C4-2B (cell line): ENCODE measurements at regions not wholly inside any gene's neighbourhood (a gene's known extent, or its start where the extent isn't known, plus 50 kb on each side); places are given as distances from the start of the nearest gene placed in this dataset.
A peak's percentile ranks its signal among the peaks of the same experiment; 100 is the strongest.

Source experiments
- H3K27ac ChIP-seq: fragments of 450-650 bp; 2 replicates; pipeline ENCODE4 v1.5.1; 2017
- ZFX ChIP-seq: fragments of 450-650 bp; IDR thresholded peaks from 2 replicates; pipeline ENCODE4 v1.6.1; 2017
- TF ChIP-seq, protein P1 (sequence below): fragments of 450-650 bp; conservative IDR thresholded peaks from 2 replicates; pipeline ENCODE4 v1.5.1; 2017; ENCODE audit warnings: mild to moderate bottlenecking

DNA sequence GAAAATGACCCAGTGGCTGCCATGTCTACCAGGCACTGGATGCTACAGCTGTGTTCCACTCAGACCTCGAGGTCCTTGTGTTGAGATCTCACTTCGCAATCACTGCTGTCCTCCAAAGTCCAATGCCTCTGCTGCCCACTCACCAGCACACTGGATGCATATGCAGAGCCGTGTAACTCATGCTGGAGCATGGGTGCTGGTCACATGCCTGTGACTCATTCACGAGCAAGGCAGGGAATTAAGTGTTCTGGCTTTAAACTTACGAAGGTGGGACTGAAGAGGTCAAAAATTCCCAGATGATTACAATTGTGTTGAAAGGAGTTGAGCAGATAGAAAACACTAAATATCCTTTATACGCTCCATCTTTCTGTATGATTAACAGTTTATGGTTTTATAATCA is 417.5 kb downstream of the NUP35 start:
- TF ChIP-seq, protein P1, sequence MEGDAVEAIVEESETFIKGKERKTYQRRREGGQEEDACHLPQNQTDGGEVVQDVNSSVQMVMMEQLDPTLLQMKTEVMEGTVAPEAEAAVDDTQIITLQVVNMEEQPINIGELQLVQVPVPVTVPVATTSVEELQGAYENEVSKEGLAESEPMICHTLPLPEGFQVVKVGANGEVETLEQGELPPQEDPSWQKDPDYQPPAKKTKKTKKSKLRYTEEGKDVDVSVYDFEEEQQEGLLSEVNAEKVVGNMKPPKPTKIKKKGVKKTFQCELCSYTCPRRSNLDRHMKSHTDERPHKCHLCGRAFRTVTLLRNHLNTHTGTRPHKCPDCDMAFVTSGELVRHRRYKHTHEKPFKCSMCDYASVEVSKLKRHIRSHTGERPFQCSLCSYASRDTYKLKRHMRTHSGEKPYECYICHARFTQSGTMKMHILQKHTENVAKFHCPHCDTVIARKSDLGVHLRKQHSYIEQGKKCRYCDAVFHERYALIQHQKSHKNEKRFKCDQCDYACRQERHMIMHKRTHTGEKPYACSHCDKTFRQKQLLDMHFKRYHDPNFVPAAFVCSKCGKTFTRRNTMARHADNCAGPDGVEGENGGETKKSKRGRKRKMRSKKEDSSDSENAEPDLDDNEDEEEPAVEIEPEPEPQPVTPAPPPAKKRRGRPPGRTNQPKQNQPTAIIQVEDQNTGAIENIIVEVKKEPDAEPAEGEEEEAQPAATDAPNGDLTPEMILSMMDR: no peak
- no peak for TF ChIP-seq ZFX
- no peak overlapping the region for H3K27ac ChIP-seq

DNA sequence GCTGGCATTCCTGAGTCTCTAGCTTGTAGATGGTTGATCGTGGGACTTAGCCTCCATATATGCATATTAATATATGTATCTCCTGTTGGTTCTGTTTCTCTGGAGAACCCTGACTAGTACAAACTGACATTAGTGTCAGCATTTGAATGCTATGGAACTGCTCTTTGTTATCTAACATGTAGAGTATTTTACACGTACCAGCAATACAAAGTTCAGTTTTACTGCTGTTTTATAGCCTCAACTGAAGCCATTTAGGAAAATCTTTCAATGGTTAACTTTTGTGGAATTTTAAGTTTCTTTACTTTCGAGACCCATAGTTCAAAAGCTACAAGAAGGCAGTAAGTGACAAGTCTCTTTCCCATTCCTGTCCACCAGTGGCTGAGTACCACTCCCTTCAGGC is 418.4 kb downstream of the NUP35 start:
- no peak overlapping the region for H3K27ac ChIP-seq
- no peak for TF ChIP-seq ZFX
- TF ChIP-seq, protein P1: no peak

DNA sequence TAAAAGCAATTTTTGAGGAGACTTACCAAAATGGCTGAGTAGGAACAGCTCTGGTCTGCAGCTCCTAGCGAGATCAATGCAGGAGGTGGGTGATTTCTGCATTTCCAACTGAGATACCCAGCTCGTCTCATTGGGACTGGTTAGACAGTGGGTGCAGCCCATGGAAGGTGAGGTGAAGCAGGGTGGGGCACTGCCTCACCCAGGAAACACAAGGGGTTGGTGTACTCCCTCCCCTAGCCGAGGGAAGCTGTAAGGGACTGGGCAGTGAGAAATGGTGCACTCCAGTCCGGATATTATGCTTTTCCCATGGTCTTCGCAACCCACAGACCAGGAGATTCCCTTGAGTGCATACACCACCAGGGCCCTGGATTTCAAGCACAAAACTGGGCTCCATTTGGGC is 419.0 kb downstream of the NUP35 start:
- TF ChIP-seq ZFX: no peak
- TF ChIP-seq, protein P1: no peak
- no peak overlapping the region for H3K27ac ChIP-seq

DNA sequence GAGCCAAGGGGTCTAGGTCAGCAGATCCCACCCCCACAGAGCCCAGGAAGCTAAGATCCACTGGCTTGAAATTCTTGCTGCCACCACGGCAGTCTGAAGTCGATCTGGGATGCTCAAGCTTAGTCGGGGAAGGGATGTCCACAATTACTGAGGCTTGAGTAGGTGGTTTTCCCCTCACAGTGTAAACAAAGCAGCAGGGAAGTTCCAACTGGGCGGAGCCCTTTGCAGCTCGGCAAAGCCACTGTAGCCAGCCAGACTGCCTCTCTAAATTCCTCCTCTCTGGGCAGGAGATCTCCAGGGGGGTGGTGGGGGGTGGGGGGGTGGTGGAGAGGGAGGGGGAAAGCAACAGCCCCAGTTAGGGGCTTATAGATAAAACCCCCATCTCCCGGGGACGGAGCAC is 419.5 kb downstream of the NUP35 start:
- TF ChIP-seq, protein P1: no peak
- TF ChIP-seq ZFX: no peak
- H3K27ac ChIP-seq: no peak overlapping the region

DNA sequence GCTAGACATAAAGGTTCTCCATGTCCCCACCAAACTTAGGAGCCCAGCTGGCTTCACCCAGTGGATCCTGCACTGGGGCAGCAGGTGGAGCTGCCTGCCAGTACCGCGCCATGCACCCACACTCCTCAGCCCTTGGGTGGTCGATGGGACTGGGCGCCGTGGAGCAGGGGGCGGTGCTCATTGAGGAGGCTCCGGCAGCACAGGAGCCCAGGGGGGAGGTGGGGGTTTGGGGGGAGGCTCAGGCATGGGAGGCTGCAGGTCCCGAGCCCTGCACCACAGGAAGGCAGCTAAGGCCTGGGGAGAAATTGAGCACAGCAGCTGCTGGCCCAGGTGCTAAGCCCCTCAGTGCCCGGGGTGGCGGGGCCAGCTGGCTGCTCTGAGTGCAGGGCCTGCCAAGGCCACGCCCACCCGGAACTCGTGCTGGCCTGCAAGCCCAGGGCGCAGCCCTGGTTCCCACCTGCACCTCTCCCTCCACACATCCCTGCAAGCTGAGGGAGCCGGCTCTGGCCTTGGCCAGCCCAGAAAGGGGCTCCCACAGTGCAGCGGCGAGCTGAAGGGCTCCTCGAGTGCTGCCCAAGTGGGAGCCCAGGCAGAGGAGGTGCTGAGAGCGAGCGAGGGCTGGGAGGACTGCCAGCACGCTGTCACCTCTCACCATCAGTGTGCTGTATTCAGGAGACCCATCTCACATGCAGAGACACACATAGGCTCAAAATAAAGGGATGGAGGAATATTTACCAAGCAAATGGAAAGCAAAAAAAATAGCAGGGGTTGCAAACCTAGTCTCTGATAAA is 422.5 kb downstream of the NUP35 start:
- peak overlapping the region; percentile 79 for H3K27ac ChIP-seq

DNA sequence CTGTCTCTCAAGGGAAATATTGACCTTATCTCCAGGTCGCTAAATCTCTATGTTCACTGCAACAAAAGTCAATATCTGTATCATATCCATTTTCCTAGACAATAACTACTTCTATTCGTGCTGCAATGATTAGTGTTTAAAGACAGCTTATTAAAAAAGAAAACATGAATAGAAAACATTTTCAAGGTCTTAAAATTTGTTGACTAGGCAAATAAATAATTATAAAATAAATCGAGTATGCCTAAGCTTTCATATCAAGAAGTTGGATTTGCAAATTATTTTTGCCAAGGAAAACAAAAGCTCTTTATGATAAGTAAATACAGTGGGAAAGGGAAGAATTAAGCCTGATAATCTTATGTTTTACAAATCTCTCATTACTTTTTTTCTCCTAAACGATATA is 428.5 kb downstream of the NUP35 start:
- TF ChIP-seq, protein P1: no peak
- no peak for TF ChIP-seq ZFX
- no peak overlapping the region for H3K27ac ChIP-seq

DNA sequence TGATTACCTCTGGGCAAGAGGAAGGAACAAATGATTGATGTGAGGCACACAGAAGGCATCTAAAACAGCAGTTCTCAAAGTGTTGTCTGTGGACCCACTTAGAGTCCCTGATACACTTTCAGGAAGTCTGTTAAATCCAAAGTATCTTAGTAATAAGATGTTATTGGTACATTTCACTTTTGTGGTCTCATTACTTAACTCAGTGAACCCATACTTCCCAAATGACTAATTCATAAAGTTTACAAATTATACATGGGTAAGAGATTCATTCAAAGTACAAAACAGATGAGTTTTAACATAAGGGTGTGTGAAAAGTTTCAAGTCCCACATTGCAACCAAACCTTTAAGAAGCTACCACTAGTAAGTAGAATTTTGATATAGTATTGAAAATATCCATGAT is 440.5 kb downstream of the NUP35 start:
- no peak overlapping the region for H3K27ac ChIP-seq
- TF ChIP-seq ZFX: no peak
- TF ChIP-seq, protein P1: no peak

DNA sequence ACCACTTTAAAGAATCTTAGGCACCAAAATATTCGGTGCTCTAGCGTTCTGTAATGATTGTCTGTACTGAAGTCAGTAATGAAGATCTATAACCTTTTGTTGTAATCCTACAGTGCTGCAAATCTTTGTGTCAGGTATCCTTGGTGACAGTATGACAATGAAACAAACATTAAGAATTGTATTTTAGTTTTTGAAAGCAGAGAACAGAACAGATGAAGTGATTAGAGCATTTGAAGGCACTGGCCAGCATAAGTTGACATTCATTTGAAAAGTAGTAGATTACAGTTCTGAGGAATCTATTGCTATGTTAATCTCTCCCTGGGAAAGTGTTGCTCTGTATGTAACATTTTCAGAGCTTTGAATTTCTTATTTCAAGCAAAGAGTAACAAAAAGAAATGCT is 451.2 kb downstream of the NUP35 start:
- no peak for TF ChIP-seq ZFX
- TF ChIP-seq, protein P1: no peak
- H3K27ac ChIP-seq: no peak overlapping the region
